HG02973 (cell line): ENCODE measurements at regions not wholly inside any gene's neighbourhood (a gene's known extent, or its start where the extent isn't known, plus 50 kb on each side); places are given as distances from the start of the nearest gene placed in this dataset.

ENCODE experiments used
- ATAC-seq: cut with Tn5 transposase; IDR thresholded peaks from one replicate; pipeline ENCODE4 v1.9.1; 2021; ENCODE audit warnings: moderate library complexity; ENCODE audit not compliant: unreplicated experiment

- no peak for ATAC-seq
Measured at GRCh38 chr10:9645404-9645803, 1372.3 kb upstream of the CELF2 start.

GRCh38 chr10:9645928-9646600 lies 1371.6 kb upstream of the CELF2 start:
- no peak for ATAC-seq

GRCh38 chr10:9654261-9654660 lies 1363.4 kb upstream of the CELF2 start:
- ATAC-seq = no peak

GRCh38 chr10:9656386-9656785 lies 1361.3 kb upstream of the CELF2 start:
- ATAC-seq = no peak

- ATAC-seq = no peak
Measured at GRCh38 chr10:9656996-9657395, 1360.7 kb upstream of the CELF2 start.

- no peak for ATAC-seq
Measured at GRCh38 chr10:9657530-9657929, 1360.1 kb upstream of the CELF2 start.

- no peak for ATAC-seq
Measured at GRCh38 chr10:9668411-9668810, 1349.3 kb upstream of the CELF2 start.

GRCh38 chr10:9670911-9671310 lies 1346.8 kb upstream of the CELF2 start:
- ATAC-seq = no peak

GRCh38 chr10:9681655-9682054 lies 1336.0 kb upstream of the CELF2 start:
- ATAC-seq = no peak

GRCh38 chr10:9682802-9683201 lies 1334.9 kb upstream of the CELF2 start:
- ATAC-seq = no peak

GRCh38 chr10:9684186-9684585 lies 1333.5 kb upstream of the CELF2 start:
- ATAC-seq = no peak

- ATAC-seq = no peak
Measured at GRCh38 chr10:9685596-9685995, 1332.1 kb upstream of the CELF2 start.

GRCh38 chr10:9688711-9689110 lies 1329.0 kb upstream of the CELF2 start:
- no peak for ATAC-seq

GRCh38 chr10:9707216-9707615 lies 1310.5 kb upstream of the CELF2 start:
- ATAC-seq = no peak

- ATAC-seq = no peak
Measured at GRCh38 chr10:9709849-9710248, 1307.8 kb upstream of the CELF2 start.

- ATAC-seq = no peak
Measured at GRCh38 chr10:9712393-9712792, 1305.3 kb upstream of the CELF2 start.

GRCh38 chr10:9719246-9719645 lies 1298.4 kb upstream of the CELF2 start:
- no peak for ATAC-seq

GRCh38 chr10:9733766-9734165 lies 1283.9 kb upstream of the CELF2 start:
- no peak for ATAC-seq

- no peak for ATAC-seq
Measured at GRCh38 chr10:9734218-9734617, 1283.5 kb upstream of the CELF2 start.

- ATAC-seq = no peak
Measured at GRCh38 chr10:9735731-9736130, 1281.9 kb upstream of the CELF2 start.

- ATAC-seq = no peak
Measured at GRCh38 chr10:9743639-9744038, 1274.0 kb upstream of the CELF2 start.

- ATAC-seq = no peak
Measured at GRCh38 chr10:9745158-9745557, 1272.5 kb upstream of the CELF2 start.

- no peak for ATAC-seq
Measured at GRCh38 chr10:9757176-9757575, 1260.5 kb upstream of the CELF2 start.
